Transverse colon (tissue), 4 donors: ENCODE measurements at regions not wholly inside any gene's neighbourhood (a gene's known extent, or its start where the extent isn't known, plus 50 kb on each side); places are given as distances from the start of the nearest gene placed in this dataset.

Experiments used
- EP300 ChIP-seq: sonication (generic); formaldehyde crosslinking; IDR thresholded peaks from one replicate; pipeline ENCODE4 v1.6.1; 2017; ENCODE audit warnings: antibody characterized with exemption, low read depth
- POLR2A ChIP-seq: fragments of 450-650 bp; IDR thresholded peaks from one replicate; pipeline ENCODE4 v1.6.1; 2016; ENCODE audit warnings: antibody characterized with exemption, mild to moderate bottlenecking, moderate library complexity
- POLR2AphosphoS5 ChIP-seq, 3 donors: sonication (generic); formaldehyde crosslinking; IDR thresholded peaks; one replicate each; pipeline ENCODE4 v1.6.1; 2016; ENCODE audit warnings: antibody characterized with exemption in 3 of 3
- TF ChIP-seq, protein P1 (sequence below), 5 experiments: fragments of 200-600 bp in 3 of 5; fragments of 450-650 bp in 2 of 5; sonication (generic) in 3 of 5; IDR thresholded peaks; 1 replicate in 2 of 5; 2 replicates in 3 of 5; pipeline ENCODE4 v1.5.1; 2016 to 2017; ENCODE audit warnings: antibody characterized with exemption in 5 of 5, inconsistent platforms in 3 of 5, mild to moderate bottlenecking in 2 of 5, moderate library complexity in 1 of 5

DNA sequence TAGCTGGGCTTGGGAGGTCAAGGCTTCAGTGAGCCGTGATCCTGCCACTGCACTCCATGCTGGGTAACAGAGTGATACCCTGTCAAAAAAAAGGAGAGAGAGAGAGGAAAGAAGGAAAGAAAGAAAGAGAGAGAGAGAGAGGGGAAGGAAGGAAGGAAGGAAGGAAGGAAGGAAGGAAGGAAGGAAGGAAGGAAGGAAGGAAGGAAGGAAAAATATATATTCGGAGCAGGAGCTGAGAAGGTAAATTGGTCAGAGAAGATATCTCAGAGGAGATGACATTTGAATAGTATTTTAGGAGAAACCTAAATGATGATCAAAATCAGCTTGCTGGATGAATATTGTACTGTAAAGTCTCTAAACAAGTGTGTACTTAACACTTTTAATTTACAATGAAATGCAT lies 633.1 kb downstream of the ZPLD1 start:
- TF ChIP-seq, protein P1, sequence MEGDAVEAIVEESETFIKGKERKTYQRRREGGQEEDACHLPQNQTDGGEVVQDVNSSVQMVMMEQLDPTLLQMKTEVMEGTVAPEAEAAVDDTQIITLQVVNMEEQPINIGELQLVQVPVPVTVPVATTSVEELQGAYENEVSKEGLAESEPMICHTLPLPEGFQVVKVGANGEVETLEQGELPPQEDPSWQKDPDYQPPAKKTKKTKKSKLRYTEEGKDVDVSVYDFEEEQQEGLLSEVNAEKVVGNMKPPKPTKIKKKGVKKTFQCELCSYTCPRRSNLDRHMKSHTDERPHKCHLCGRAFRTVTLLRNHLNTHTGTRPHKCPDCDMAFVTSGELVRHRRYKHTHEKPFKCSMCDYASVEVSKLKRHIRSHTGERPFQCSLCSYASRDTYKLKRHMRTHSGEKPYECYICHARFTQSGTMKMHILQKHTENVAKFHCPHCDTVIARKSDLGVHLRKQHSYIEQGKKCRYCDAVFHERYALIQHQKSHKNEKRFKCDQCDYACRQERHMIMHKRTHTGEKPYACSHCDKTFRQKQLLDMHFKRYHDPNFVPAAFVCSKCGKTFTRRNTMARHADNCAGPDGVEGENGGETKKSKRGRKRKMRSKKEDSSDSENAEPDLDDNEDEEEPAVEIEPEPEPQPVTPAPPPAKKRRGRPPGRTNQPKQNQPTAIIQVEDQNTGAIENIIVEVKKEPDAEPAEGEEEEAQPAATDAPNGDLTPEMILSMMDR (IDR thresholded peaks at IDR 0.05): no peak
- TF ChIP-seq EP300 (no peak), POLR2AphosphoS5 (IDR thresholded peaks at IDR 0.05) (no peak), POLR2A (no peak)
